ENCODE measurements at regions not wholly inside any gene's neighbourhood (a gene's known extent, or its start where the extent isn't known, plus 50 kb on each side); places are given as distances from the start of the nearest gene placed in this dataset.
"Not testable (repeated sequence)": the region's sequence is repeated elsewhere in the genome, so short reads cannot be mapped to it uniquely, and the experiment has no call there.

GRCh38 chr4:131727418-131727817 lies 1421.7 kb upstream of the PCDH10 start:
- not testable (repeated sequence) for TF ChIP-seq ZFP36 (IDR thresholded peaks at IDR 0.05; ENCODE audit: borderline replicate concordance, partially characterized antibody); USF2 (IDR thresholded peaks at IDR 0.05); BHLHE40 (IDR thresholded peaks at IDR 0.05; ENCODE audit: low read depth, low read length); CBX8 (IDR thresholded peaks at IDR 0.05); CTCF (IDR thresholded peaks at IDR 0.05)

All from A549 (cell line).